ENCODE measurements at regions not wholly inside any gene's neighbourhood (a gene's known extent, or its start where the extent isn't known, plus 50 kb on each side); places are given as distances from the start of the nearest gene placed in this dataset.
"Not testable (repeated sequence)": the region's sequence is repeated elsewhere in the genome, so short reads cannot be mapped to it uniquely, and the experiment has no call there.

- H3K9me3 ChIP-seq (replicated peaks in 1 of 11), result peaks cover 6 to 29% (median 17%) of the 10 kb centered on the region in 11 experiments; a peak in 21 of 22 replicates
- H3K9ac ChIP-seq, result no peak overlapping the region
- H3K4me1 ChIP-seq, result no peaks in the 10 kb centered on the region
- no peaks in the 10 kb centered on the region for H4K20me1 ChIP-seq
- no peaks in the 10 kb centered on the region for H3K36me3 ChIP-seq
- H3K27me3 ChIP-seq, result no peaks in the 10 kb centered on the region
- H3K4me2 ChIP-seq, result no peak overlapping the region
- TF ChIP-seq Cebpa-rat (IDR thresholded peaks at IDR 0.05), result no peak
- no peak overlapping the region for H3K27ac ChIP-seq
- no peak overlapping the region for H3K4me3 ChIP-seq
These were observed 127.4 kb downstream of the C6orf118 start for GRCh38 chr6:165181951-165182414.

DNA sequence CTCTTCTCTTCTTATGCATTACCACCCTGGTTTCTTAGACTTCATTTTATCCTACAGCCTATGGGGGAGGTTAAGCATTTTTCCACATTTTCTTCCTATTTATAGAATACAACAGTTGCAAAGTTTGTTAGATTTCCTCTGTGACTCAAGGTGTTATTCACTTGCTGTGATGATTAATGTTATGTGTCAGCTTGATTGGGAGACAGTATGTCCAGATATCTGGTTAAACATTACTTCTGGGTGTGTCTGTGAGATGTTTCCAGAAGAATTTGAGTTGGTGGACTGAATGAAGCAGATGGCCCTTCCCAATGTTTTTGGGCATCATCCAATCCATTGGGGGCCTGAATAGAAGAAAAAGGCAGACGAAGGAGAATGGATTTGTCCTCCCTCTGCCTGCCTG lies 131.3 kb downstream of the C6orf118 start:
- H4K20me1 ChIP-seq, result no peaks in the 10 kb centered on the region
- H3K4me1 ChIP-seq, result no peaks in the 10 kb centered on the region
- peaks cover 6 to 20% (median 17%) of the 10 kb centered on the region in 11 experiments; a peak in 21 of 22 replicates for H3K9me3 ChIP-seq (replicated peaks in 1 of 11)
- H3K27ac ChIP-seq, result no peak overlapping the region
- H3K27me3 ChIP-seq, result no peaks in the 10 kb centered on the region
- no peak overlapping the region for H3K9ac ChIP-seq
- H3K4me3 ChIP-seq, result no peak overlapping the region
- H3K36me3 ChIP-seq, result no peaks in the 10 kb centered on the region
- no peak overlapping the region for H3K4me2 ChIP-seq
- no peak for TF ChIP-seq Cebpa-rat (IDR thresholded peaks at IDR 0.05)

DNA sequence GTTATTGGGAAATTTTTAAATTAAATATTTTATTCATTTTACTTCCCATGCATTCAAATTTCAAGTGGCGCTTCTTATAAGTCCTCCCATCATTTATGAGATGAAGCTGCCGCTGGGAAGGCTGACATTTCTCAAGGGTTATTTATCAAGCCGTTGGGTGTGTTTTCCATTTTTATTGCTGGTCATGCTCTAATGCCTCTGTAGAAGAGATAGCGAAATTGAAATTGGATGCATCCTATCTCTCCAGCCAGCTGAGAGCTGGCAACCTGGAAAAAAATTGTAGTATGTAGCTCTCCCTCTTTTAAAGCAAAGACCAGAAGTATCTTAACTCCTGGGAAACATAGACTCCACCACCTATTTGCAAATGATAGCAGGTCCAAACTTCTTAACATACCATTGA lies 135.9 kb downstream of the C6orf118 start:
- Histone ChIP-seq H3K4me1 (no peaks in the 10 kb centered on the region), H3K4me2 (no peak overlapping the region), H3K36me3 (no peaks in the 10 kb centered on the region), H3K4me3 (no peak overlapping the region), H3K9ac (no peak overlapping the region), H3K27ac (no peak overlapping the region), H3K27me3 (no peaks in the 10 kb centered on the region), H3K9me3 (replicated peaks in 1 of 11) (no peaks in the 10 kb centered on the region; a peak in 1 of 22 replicates), H4K20me1 (no peaks in the 10 kb centered on the region)
- no peak for TF ChIP-seq Cebpa-rat (IDR thresholded peaks at IDR 0.05)

DNA sequence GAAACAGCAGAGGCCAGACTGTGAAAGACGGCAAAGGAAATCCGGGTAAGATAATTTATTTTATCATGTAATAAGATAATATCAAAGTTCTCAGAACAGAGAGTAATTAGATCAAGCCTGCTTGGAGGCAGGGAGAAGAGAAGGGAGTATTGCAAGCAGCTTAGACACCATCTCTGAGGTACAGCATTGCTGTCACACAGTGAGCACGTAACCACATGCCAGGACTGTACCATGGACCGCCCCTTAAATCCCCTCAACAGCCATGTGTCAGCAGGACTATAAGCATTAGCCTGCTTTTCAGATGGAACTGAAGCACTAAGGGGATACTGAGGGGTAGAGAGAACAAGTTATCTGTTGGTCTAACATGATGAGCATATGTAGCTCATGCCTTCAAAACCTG lies 141.5 kb downstream of the C6orf118 start:
- Histone ChIP-seq H3K9ac (no peak overlapping the region), H3K9me3 (replicated peaks in 1 of 11) (peaks cover 13 to 21% (median 17%) of the 10 kb centered on the region in 11 experiments), H3K27me3 (no peaks in the 10 kb centered on the region), H3K4me1 (no peaks in the 10 kb centered on the region), H3K4me2 (no peak overlapping the region), H3K36me3 (no peaks in the 10 kb centered on the region), H3K27ac (no peak overlapping the region), H4K20me1 (no peaks in the 10 kb centered on the region), H3K4me3 (no peak overlapping the region)
- TF ChIP-seq Cebpa-rat (IDR thresholded peaks at IDR 0.05), result no peak

DNA sequence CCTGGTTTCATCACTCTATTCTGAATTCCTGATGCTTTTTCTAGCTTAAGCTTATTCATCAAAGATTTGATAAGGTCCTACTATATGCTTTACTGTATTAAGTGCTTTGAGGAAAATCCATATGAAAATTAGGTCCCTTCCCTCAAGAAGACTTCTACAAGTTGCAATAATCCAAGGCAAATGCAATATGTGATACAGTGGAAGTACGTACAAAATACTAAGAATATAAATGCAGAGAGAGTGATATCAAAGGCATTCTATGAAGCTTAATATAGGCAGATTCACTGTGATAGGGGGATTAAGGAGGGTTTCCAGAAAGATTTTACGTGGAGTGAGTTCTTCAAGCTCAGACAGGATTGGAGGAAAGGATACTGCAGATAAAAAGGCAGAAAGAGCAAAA lies 142.1 kb downstream of the C6orf118 start:
- Histone ChIP-seq H3K9ac (no peak overlapping the region), H3K27ac (no peak overlapping the region), H3K27me3 (no peaks in the 10 kb centered on the region), H3K36me3 (no peaks in the 10 kb centered on the region), H3K4me2 (no peak overlapping the region), H4K20me1 (no peaks in the 10 kb centered on the region), H3K9me3 (replicated peaks in 1 of 11) (peaks cover 19 to 27% (median 22%) of the 10 kb centered on the region in 11 experiments), H3K4me1 (no peaks in the 10 kb centered on the region), H3K4me3 (no peak overlapping the region)
- TF ChIP-seq Cebpa-rat (IDR thresholded peaks at IDR 0.05), result no peak

- no peak for TF ChIP-seq Cebpa-rat (IDR thresholded peaks at IDR 0.05)
- no peak overlapping the region for H3K27ac ChIP-seq
- no peak overlapping the region for H3K4me2 ChIP-seq
- H3K27me3 ChIP-seq, result no peaks in the 10 kb centered on the region
- no peaks in the 10 kb centered on the region for H3K4me1 ChIP-seq
- no peaks in the 10 kb centered on the region for H4K20me1 ChIP-seq
- H3K9ac ChIP-seq, result no peak overlapping the region
- H3K36me3 ChIP-seq, result no peaks in the 10 kb centered on the region
- H3K9me3 ChIP-seq (replicated peaks in 1 of 11), result peaks cover 19 to 32% (median 22%) of the 10 kb centered on the region in 11 experiments
- peak overlapping the region in 1 of 10 experiments; percentile 17; a peak in 1 of 20 replicates for H3K4me3 ChIP-seq
These were observed 145.9 kb downstream of the C6orf118 start for GRCh38 chr6:165163519-165163918.

DNA sequence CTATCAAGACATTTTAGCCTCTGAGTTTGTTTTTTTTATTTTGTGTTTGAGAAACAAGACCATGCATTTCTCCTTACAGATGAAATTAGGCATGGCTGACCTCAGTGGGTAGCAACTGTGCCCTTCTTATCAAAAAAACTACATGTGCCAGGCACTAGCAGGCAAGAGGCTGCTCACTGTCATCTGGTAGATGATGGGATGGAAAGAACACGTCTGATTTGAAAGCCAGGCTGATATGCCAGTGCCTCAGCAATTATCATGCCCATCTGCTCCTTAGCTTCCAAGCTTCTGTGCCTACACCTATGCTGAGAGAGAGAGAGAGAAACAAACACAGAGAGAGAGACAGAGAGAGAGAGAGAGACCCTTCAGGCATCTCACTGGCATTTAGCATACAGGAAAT lies 149.9 kb downstream of the C6orf118 start:
- no peak overlapping the region for H3K9ac ChIP-seq
- no peak overlapping the region for H3K27ac ChIP-seq
- H3K4me2 ChIP-seq, result no peak overlapping the region

GRCh38 chr6:165146456-165146855 lies 162.9 kb downstream of the C6orf118 start:
- no peak overlapping the region for H3K9ac ChIP-seq
- H3K4me1 ChIP-seq, result no peaks in the 10 kb centered on the region
- TF ChIP-seq Cebpa-rat (IDR thresholded peaks at IDR 0.05), result no peak
- no peaks in the 10 kb centered on the region for H3K36me3 ChIP-seq
- no peak overlapping the region for H3K4me2 ChIP-seq
- H3K4me3 ChIP-seq, result no peak overlapping the region
- no peaks in the 10 kb centered on the region for H4K20me1 ChIP-seq
- no peaks in the 10 kb centered on the region for H3K27me3 ChIP-seq
- H3K27ac ChIP-seq, result no peak overlapping the region
- no peaks in the 10 kb centered on the region for H3K9me3 ChIP-seq (replicated peaks in 1 of 11)

More for the DNA sequence above, 149.9 kb downstream of the C6orf118 start:
- no peaks in the 10 kb centered on the region for H3K4me1 ChIP-seq
- H3K9me3 ChIP-seq (replicated peaks in 1 of 11), result peaks cover 19 to 26% (median 21%) of the 10 kb centered on the region in 11 experiments
- no peaks in the 10 kb centered on the region for H4K20me1 ChIP-seq
- no peaks in the 10 kb centered on the region for H3K36me3 ChIP-seq
- no peak overlapping the region for H3K4me3 ChIP-seq
- TF ChIP-seq Cebpa-rat (IDR thresholded peaks at IDR 0.05), result no peak
- H3K27me3 ChIP-seq, result no peaks in the 10 kb centered on the region

- H3K36me3 ChIP-seq, result no peaks in the 10 kb centered on the region
- no peak for TF ChIP-seq Cebpa-rat (IDR thresholded peaks at IDR 0.05)
These were observed 173.5 kb downstream of the C6orf118 start for GRCh38 chr6:165135889-165136288.

DNA sequence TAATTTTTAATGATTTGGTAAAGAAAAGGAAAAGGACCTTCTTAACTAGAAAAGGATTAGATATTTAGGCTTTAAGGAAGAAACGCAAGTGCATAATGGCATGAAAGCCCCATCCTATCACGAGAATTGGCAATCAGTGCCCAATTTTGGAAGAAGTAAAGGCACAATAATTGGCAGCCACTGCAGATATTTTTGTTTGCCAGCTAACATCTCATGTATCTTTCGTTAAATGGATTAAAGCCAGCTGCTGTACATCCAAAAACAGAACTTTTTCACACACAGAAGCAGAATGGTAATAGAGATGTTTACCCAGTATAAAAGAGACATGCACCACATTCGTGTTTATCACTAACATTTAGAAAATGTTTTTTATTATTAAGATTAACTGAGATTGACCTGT lies 180.3 kb downstream of the C6orf118 start:
- no peaks in the 10 kb centered on the region for H4K20me1 ChIP-seq
- no peak overlapping the region for H3K4me2 ChIP-seq
- no peak for TF ChIP-seq Cebpa-rat (IDR thresholded peaks at IDR 0.05)
- H3K9ac ChIP-seq, result no peak overlapping the region
- no peak overlapping the region for H3K27ac ChIP-seq
- H3K36me3 ChIP-seq, result no peaks in the 10 kb centered on the region
- H3K27me3 ChIP-seq, result no peaks in the 10 kb centered on the region
- no peak overlapping the region for H3K4me3 ChIP-seq
- H3K9me3 ChIP-seq (replicated peaks in 1 of 11), result no peaks in the 10 kb centered on the region
- no peaks in the 10 kb centered on the region for H3K4me1 ChIP-seq

More at GRCh38 chr6:165135889-165136288, 173.5 kb downstream of the C6orf118 start:
- Histone ChIP-seq H3K27me3 (no peaks in the 10 kb centered on the region), H3K9ac (no peak overlapping the region), H3K4me3 (no peak overlapping the region), H4K20me1 (no peaks in the 10 kb centered on the region), H3K9me3 (replicated peaks in 1 of 11) (peaks cover 6 to 21% (median 12%) of the 10 kb centered on the region in 11 experiments; a peak in 16 of 22 replicates), H3K4me2 (no peak overlapping the region), H3K4me1 (no peaks in the 10 kb centered on the region), H3K27ac (no peak overlapping the region)

DNA sequence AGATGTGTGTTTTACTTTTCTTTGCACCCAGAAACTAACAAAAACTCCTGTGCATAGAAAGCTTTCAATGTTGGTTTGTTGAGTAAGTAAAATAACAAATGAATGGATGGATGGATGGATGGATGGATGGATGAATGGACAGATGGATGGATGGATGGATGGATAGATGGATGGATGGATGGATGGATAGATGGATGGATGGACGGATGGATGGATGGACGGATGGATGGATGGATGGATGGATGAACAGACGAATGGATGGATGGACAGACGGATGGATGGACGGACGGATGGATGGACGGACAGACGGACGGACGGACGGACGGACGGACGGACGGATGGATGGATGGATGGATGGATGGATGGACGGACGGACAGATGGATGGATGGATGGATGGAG lies 181.7 kb downstream of the C6orf118 start:
- not testable (repeated sequence) for H3K4me1 ChIP-seq; H3K36me3 ChIP-seq; H3K4me3 ChIP-seq; H3K27me3 ChIP-seq; H3K9me3 ChIP-seq (replicated peaks in 1 of 11); H3K4me2 ChIP-seq; H3K27ac ChIP-seq; H4K20me1 ChIP-seq; H3K9ac ChIP-seq

- not testable (repeated sequence) for H4K20me1 ChIP-seq; H3K27ac ChIP-seq; H3K4me1 ChIP-seq; H3K4me2 ChIP-seq; H3K4me3 ChIP-seq; H3K9ac ChIP-seq; H3K27me3 ChIP-seq; H3K9me3 ChIP-seq (replicated peaks in 1 of 11); H3K36me3 ChIP-seq
These were observed 184.7 kb downstream of the C6orf118 start for GRCh38 chr6:165124681-165125080.

Data from BLaER1 treated with 17β-estradiol and CSF1 and Interleukin-3, amounts not matched to agents 10 nM and 100 nM (cell line).